Stimulated activated CD4-positive, alpha-beta T cell treated with anti-CD3 and anti-CD28 coated beads, TNF-alpha, amount 100 ng/mL, for 24 hours (primary cell): ENCODE measurements at regions not wholly inside any gene's neighbourhood (a gene's known extent, or its start where the extent isn't known, plus 50 kb on each side); places are given as distances from the start of the nearest gene placed in this dataset.
"Not testable (repeated sequence)": the region's sequence is repeated elsewhere in the genome, so short reads cannot be mapped to it uniquely, and the experiment has no call there.

Source experiments
- DNase-seq, 3 experiments: peaks; one replicate each; pipeline ENCODE4 v3.0.0-alpha.2; 2020; ENCODE audit warnings: low read depth in 3 of 3

GRCh38 chr10:84701370-84701720 is 373.0 kb downstream of the CCSER2 start:
- DNase-seq: no peak

- no peak for DNase-seq
Measured at GRCh38 chr10:84704101-84704500, 375.7 kb downstream of the CCSER2 start.

- no peak for DNase-seq
Measured at GRCh38 chr10:84706431-84706830, 378.0 kb downstream of the CCSER2 start.

GRCh38 chr10:84706875-84707274 is 378.5 kb downstream of the CCSER2 start:
- DNase-seq: no peak

GRCh38 chr10:84715911-84716310 is 387.5 kb downstream of the CCSER2 start:
- DNase-seq: no peak

GRCh38 chr10:84718877-84719616 is 390.7 kb downstream of the CCSER2 start:
- no peak for DNase-seq

- DNase-seq: no peak
Measured at GRCh38 chr10:84719687-84720086, 391.3 kb downstream of the CCSER2 start.

GRCh38 chr10:84727398-84727797 is 399.0 kb downstream of the CCSER2 start:
- DNase-seq: no peak

GRCh38 chr10:84739126-84739525 is 410.7 kb downstream of the CCSER2 start:
- not testable (repeated sequence) for DNase-seq

- DNase-seq: no peak
Measured at GRCh38 chr10:84739641-84740040, 411.3 kb downstream of the CCSER2 start.

GRCh38 chr10:84743483-84743882 is 415.1 kb downstream of the CCSER2 start:
- DNase-seq: no peak

- DNase-seq: no peak
Measured at GRCh38 chr10:84755311-84755710, 426.9 kb downstream of the CCSER2 start.

GRCh38 chr10:84756653-84757052 is 428.3 kb downstream of the CCSER2 start:
- not testable (repeated sequence) for DNase-seq

GRCh38 chr10:84761994-84762614 is 433.7 kb downstream of the CCSER2 start:
- DNase-seq: not testable (repeated sequence)

GRCh38 chr10:84762754-84763394 is 434.5 kb downstream of the CCSER2 start:
- no peak for DNase-seq

GRCh38 chr10:84763965-84764364 is 435.6 kb downstream of the CCSER2 start:
- no peak for DNase-seq

- DNase-seq: no peak
Measured at GRCh38 chr10:84765086-84765485, 436.7 kb downstream of the CCSER2 start.

GRCh38 chr10:84765656-84766055 is 437.3 kb downstream of the CCSER2 start:
- DNase-seq: no peak

GRCh38 chr10:84766923-84767322 is 438.5 kb downstream of the CCSER2 start:
- DNase-seq: no peak

- DNase-seq: no peak
Measured at GRCh38 chr10:84768132-84768531, 439.7 kb downstream of the CCSER2 start.

- no peak for DNase-seq
Measured at GRCh38 chr10:84770824-84771223, 442.4 kb downstream of the CCSER2 start.

GRCh38 chr10:84783386-84783785 is 455.0 kb downstream of the CCSER2 start:
- no peak for DNase-seq

- DNase-seq: no peak
Measured at GRCh38 chr10:84783909-84784308, 455.5 kb downstream of the CCSER2 start.
